GM12878 (cell line): ENCODE measurements at regions not wholly inside any gene's neighbourhood (a gene's known extent, or its start where the extent isn't known, plus 50 kb on each side); places are given as distances from the start of the nearest gene placed in this dataset.

Experiments
- ATAC-seq: fragments of 200-7000 bp; cut with Tn5 transposase; 3 replicates; pipeline ENCODE4 v1.9.1; 2020; ENCODE audit warnings: mild to moderate bottlenecking, moderate library complexity
- BruUV-seq: library from RNA; stranded (reverse); fragments of 400-500 nt; replicated peaks from 2 replicates; lab custom pipeline; 2021; lab: Mats Ljungman, UMichigan
- CTCF ChIA-PET: fragments of 300-600 bp; sonication (Branson Sonifier 250); formaldehyde crosslinking; extraction: SDS; loops from one replicate; lab custom pipeline; 2021; ENCODE audit warnings: inconsistent platforms; lab: Yijun Ruan, JAX
- POLR2A ChIA-PET: fragments of 350-600 bp; formaldehyde crosslinking; extraction: SDS; loops from one replicate; lab custom pipeline; 2021; ENCODE audit warnings: inconsistent platforms; lab: Charles Lee
- RAD21 ChIA-PET: fragments of 300-600 bp; sonication (Branson Sonifier 250); formaldehyde crosslinking; loops from one replicate; lab custom pipeline; 2023; ENCODE audit warnings: antibody characterized with exemption; ENCODE audit not compliant: unreplicated experiment; lab: Charles Lee
- SMC1A ChIA-PET: fragments of 300-600 bp; sonication (Branson Sonifier 250); formaldehyde crosslinking; loops from one replicate; lab custom pipeline; 2023; ENCODE audit not compliant: unreplicated experiment, uncharacterized antibody; lab: Charles Lee
- DNase-seq: peaks from one replicate; pipeline ENCODE4 v3.0.0-alpha.2; 2011; ENCODE audit warnings: low read depth, low spot score
- FAIRE-seq: peaks from 3 replicates; lab custom pipeline; 2011; peaks lifted over from hg19 to GRCh38; lab: Jason Lieb, UNC
- H2AFZ ChIP-seq: 2 replicates; pipeline ENCODE4 v1.6.0; 2011; ENCODE audit warnings: low read depth, low read length, control low read depth; ENCODE audit not compliant: control insufficient read depth
- H3K27ac ChIP-seq: 2 replicates; pipeline ENCODE4 v1.5.1; 2011; ENCODE audit warnings: control low read depth; ENCODE audit not compliant: control insufficient read depth, insufficient read depth
- H3K27me3 ChIP-seq, 2 experiments: replicated peaks in 1 of 2; 2 replicates each; pipeline versions ENCODE4 v1.6.0 to v1.6.1; 2011; ENCODE audit warnings: low read length in 1 of 2; ENCODE audit not compliant: control insufficient read depth in 2 of 2, insufficient read depth in 2 of 2
- H3K36me3 ChIP-seq, 2 experiments: 2 replicates each; pipeline ENCODE4 v1.5.1; 2011; ENCODE audit warnings: low read length in 1 of 2; ENCODE audit not compliant: control insufficient read depth in 2 of 2, insufficient read depth in 2 of 2
- H3K4me1 ChIP-seq: 2 replicates; pipeline ENCODE4 v1.6.1; 2011; ENCODE audit warnings: mild to moderate bottlenecking, low read length, moderate library complexity, mixed read lengths; ENCODE audit not compliant: control insufficient read depth, insufficient read depth
- H3K4me2 ChIP-seq: 2 replicates; pipeline ENCODE4 v1.6.0; 2011; ENCODE audit warnings: control low read depth; ENCODE audit not compliant: control insufficient read depth, insufficient read depth
- H3K4me3 ChIP-seq: fragments of 200-600 bp; sonication (generic); 2 replicates; pipeline ENCODE4 v1.5.1; 2016
- H3K79me2 ChIP-seq: 2 replicates; pipeline ENCODE4 v1.6.0; 2011; ENCODE audit warnings: low read length; ENCODE audit not compliant: control insufficient read depth, insufficient read depth
- H3K9ac ChIP-seq: 2 replicates; pipeline ENCODE4 v1.8.0; 2011; ENCODE audit warnings: low read length, control low read depth, mixed read lengths; ENCODE audit not compliant: control insufficient read depth, insufficient read depth
- H3K9me3 ChIP-seq: replicated peaks from 3 replicates; pipeline ENCODE4 v1.5.1; 2011; ENCODE audit warnings: mild to moderate bottlenecking, low read length; ENCODE audit not compliant: control insufficient read depth, insufficient read depth
- H4K20me1 ChIP-seq: 2 replicates; pipeline ENCODE4 v1.6.0; 2011; ENCODE audit not compliant: control insufficient read depth, insufficient read depth
- ATF3 ChIP-seq: IDR thresholded peaks from 2 replicates; pipeline ENCODE4 v1.6.1; 2011; ENCODE audit warnings: low read depth, mild to moderate bottlenecking, low read length, moderate library complexity, borderline replicate concordance; ENCODE audit errors: extremely low read depth
- CUX1 ChIP-seq: IDR thresholded peaks from 2 replicates; pipeline ENCODE4 v1.6.1; 2012; ENCODE audit warnings: improper control_type of control experiment, low read depth, low read length; ENCODE audit not compliant: insufficient replicate concordance
- E2F8 ChIP-seq: fragments of 450-650 bp; IDR thresholded peaks from 2 replicates; pipeline ENCODE4 v1.6.1; 2018; ENCODE audit warnings: mild to moderate bottlenecking, low read depth, moderate library complexity; ENCODE audit not compliant: partially characterized antibody
- ESRRA ChIP-seq: IDR thresholded peaks from 2 replicates; pipeline ENCODE4 v1.6.1; 2012; ENCODE audit warnings: mild to moderate bottlenecking, low read length, improper control_type of control experiment
- FOXM1 ChIP-seq: IDR thresholded peaks from 2 replicates; pipeline ENCODE4 v1.6.1; 2012; ENCODE audit warnings: low read depth, mild to moderate bottlenecking, inconsistent platforms, low read length, moderate library complexity
- GATAD2B ChIP-seq: fragments of 450-650 bp; conservative IDR thresholded peaks from 2 replicates; pipeline ENCODE4 v1.6.1; 2017; ENCODE audit warnings: low read depth, mild to moderate bottlenecking, moderate library complexity
- HSF1 ChIP-seq: fragments of 150-350 bp; IDR thresholded peaks from 2 replicates; pipeline ENCODE4 v1.6.1; 2014; ENCODE audit warnings: mild to moderate bottlenecking, low read depth, low read length
- MYC ChIP-seq: IDR thresholded peaks from 2 replicates; pipeline ENCODE4 v1.6.1; 2011; ENCODE audit warnings: mild to moderate bottlenecking, low read length, moderate library complexity, inconsistent platforms; ENCODE audit not compliant: insufficient read depth, insufficient replicate concordance, insufficient read length, severe bottlenecking
- NFXL1 ChIP-seq: fragments of 450-650 bp; IDR thresholded peaks from 2 replicates; pipeline ENCODE4 v1.6.1; 2017; ENCODE audit warnings: antibody characterized with exemption, mild to moderate bottlenecking, borderline replicate concordance
- NFYA ChIP-seq: IDR thresholded peaks from 2 replicates; pipeline ENCODE4 v1.6.1; 2011; ENCODE audit warnings: low read depth, mild to moderate bottlenecking, low read length, improper control_type of control experiment, borderline replicate concordance
- NRF1 ChIP-seq: conservative IDR thresholded peaks from 2 replicates; pipeline ENCODE4 v1.6.1; 2011; ENCODE audit warnings: mild to moderate bottlenecking, low read depth, low read length, improper control_type of control experiment
- PAX8 ChIP-seq: fragments of 450-650 bp; IDR thresholded peaks from 2 replicates; pipeline ENCODE4 v1.6.1; 2017; ENCODE audit warnings: mild to moderate bottlenecking, moderate library complexity
- TARDBP ChIP-seq: IDR thresholded peaks from 2 replicates; pipeline ENCODE4 v1.6.1; 2016; ENCODE audit warnings: borderline replicate concordance
- WGBS: methylation state at CpG from one replicate; pipeline ENCODE4 v1.1.6; 2016; ENCODE audit warnings: low lambda C conversion rate; ENCODE audit not compliant: insufficient replicate concordance, insufficient coverage; ENCODE audit errors: missing lambda C conversion rate; 5-methylcytosine and 5-hydroxymethylcytosine counted together
- in situ Hi-C: fragments of 300-500 bp; cut with MboI; formaldehyde crosslinking; loops from 9 replicates; pipeline ENCODE4 v1.14.3; 2018; ENCODE audit warnings: mixed read lengths
- intact Hi-C: fragments of 100-400 bp; cut with micrococcal nuclease; formaldehyde crosslinking; loops from one replicate; pipeline ENCODE4 v1.14.2; 2022; ENCODE audit not compliant: unreplicated experiment

- TF ChIP-seq NRF1 (no peak), ATF3 (no peak), E2F8 (no peak), GATAD2B (no peak)
Measured at GRCh38 chr7:42736931-42737330, 174.9 kb downstream of the C7orf25 start (continued).

- Histone ChIP-seq H2AFZ (no peak overlapping the region), H3K4me3 (no peak overlapping the region), H3K27me3 (no peaks in the 10 kb centered on the region), H3K4me1 (no peaks in the 10 kb centered on the region), H3K27ac (no peak overlapping the region), H3K4me2 (no peak overlapping the region), H3K79me2 (no peaks in the 10 kb centered on the region), H3K9ac (no peak overlapping the region), H3K9me3 (no peaks in the 10 kb centered on the region), H4K20me1 (no peaks in the 10 kb centered on the region), H3K36me3 (no peaks in the 10 kb centered on the region)
- in situ Hi-C loops: no loop called here
- 0% methylated on average over 2 of the region's 2 CpGs for WGBS
- ATAC-seq (no peak), DNase-seq (no peak), FAIRE-seq (no peak)
- ChIA-PET CTCF (no interaction called here), POLR2A (no interaction called here), SMC1A (no interaction called here), RAD21 (no interaction called here)
- no TSS peak for BruUV-seq
- intact Hi-C loops: no loop called here
- no peak for TF ChIP-seq FOXM1
- TF ChIP-seq CUX1: no peak
- no peak for TF ChIP-seq NFYA
- TF ChIP-seq TARDBP: no peak
- no peak for TF ChIP-seq HSF1
- TF ChIP-seq MYC: no peak
- TF ChIP-seq ESRRA: no peak
- no peak for TF ChIP-seq NFXL1
- no peak for TF ChIP-seq PAX8
Measured at GRCh38 chr7:42735081-42735480, 176.8 kb downstream of the C7orf25 start.
